OCI-LY7 (cell line): ENCODE measurements at regions not wholly inside any gene's neighbourhood (a gene's known extent, or its start where the extent isn't known, plus 50 kb on each side); places are given as distances from the start of the nearest gene placed in this dataset.

Source experiments
- BruUV-seq: library from RNA; stranded (reverse); fragments of 400-500 nt; replicated peaks from 2 replicates; lab custom pipeline; 2021; lab: Mats Ljungman, UMichigan
- CTCF ChIA-PET: fragments of 300-600 bp; sonication (Branson Sonifier 250); formaldehyde crosslinking; loops from one replicate; lab custom pipeline; 2022; ENCODE audit warnings: antibody characterized with exemption; ENCODE audit not compliant: unreplicated experiment; lab: Charles Lee
- POLR2A ChIA-PET: fragments of 300-600 bp; sonication (Branson Sonifier 250); formaldehyde crosslinking; loops from one replicate; lab custom pipeline; 2022; ENCODE audit warnings: antibody characterized with exemption; lab: Charles Lee
- DNase-seq: peaks from one replicate; pipeline ENCODE4 v3.0.0-alpha.2; 2015; ENCODE audit warnings: low spot score
- H2AFZ ChIP-seq: fragments of 200-600 bp; sonication (generic), shearing (Covaris generic); 2 replicates; pipeline ENCODE4 v1.6.1; 2014; ENCODE audit warnings: mild to moderate bottlenecking, antibody characterized with exemption, low read length, moderate library complexity
- H3K27ac ChIP-seq: fragments of 200-600 bp; sonication (generic); 2 replicates; pipeline ENCODE4 v1.5.1; 2014; ENCODE audit warnings: mixed run types, low read depth, mild to moderate bottlenecking, moderate library complexity, low read length, inconsistent platforms; ENCODE audit not compliant: poor library complexity, severe bottlenecking
- H3K36me3 ChIP-seq: fragments of 200-600 bp; sonication (generic); 2 replicates; pipeline ENCODE4 v1.6.1; 2014; ENCODE audit warnings: mild to moderate bottlenecking, antibody characterized with exemption, low read length, moderate library complexity, mixed read lengths; ENCODE audit not compliant: insufficient read depth
- H3K4me1 ChIP-seq: fragments of 200-600 bp; sonication (generic); 2 replicates; pipeline ENCODE4 v1.5.1; 2014; ENCODE audit warnings: mild to moderate bottlenecking, low read length; ENCODE audit not compliant: insufficient read depth, poor library complexity, severe bottlenecking
- H3K4me2 ChIP-seq: fragments of 200-600 bp; sonication (generic); 2 replicates; pipeline ENCODE4 v1.6.1; 2014; ENCODE audit warnings: mild to moderate bottlenecking, low read length
- H3K4me3 ChIP-seq: fragments of 200-600 bp; sonication (generic); 2 replicates; pipeline ENCODE4 v1.5.1; 2014; ENCODE audit warnings: mild to moderate bottlenecking, low read depth, low read length; ENCODE audit not compliant: poor library complexity, severe bottlenecking
- H3K79me2 ChIP-seq: fragments of 200-600 bp; sonication (generic); 2 replicates; pipeline ENCODE4 v1.6.1; 2016; ENCODE audit warnings: low read depth, mild to moderate bottlenecking, low read length, moderate library complexity, mixed read lengths; ENCODE audit not compliant: insufficient read depth
- H3K9me2 ChIP-seq: fragments of 200-600 bp; sonication (generic); 2 replicates; pipeline ENCODE4 v1.6.1; 2016; ENCODE audit warnings: mild to moderate bottlenecking, low read length, mixed read lengths; ENCODE audit not compliant: insufficient read depth
- H3K9me3 ChIP-seq: fragments of 200-600 bp; sonication (generic); 2 replicates; pipeline ENCODE4 v1.6.1; 2014; ENCODE audit warnings: mild to moderate bottlenecking, mixed run types, low read length, mixed read lengths
- H4K20me1 ChIP-seq: fragments of 200-600 bp; sonication (generic); 2 replicates; pipeline ENCODE4 v1.6.1; 2014; ENCODE audit warnings: mild to moderate bottlenecking, antibody characterized with exemption, low read length, moderate library complexity, mixed read lengths; ENCODE audit not compliant: insufficient read depth
- CTCF ChIP-seq: fragments of 200-600 bp; sonication (generic); conservative IDR thresholded peaks from 2 replicates; pipeline ENCODE4 v1.5.1; 2014; ENCODE audit warnings: mild to moderate bottlenecking, antibody characterized with exemption, low read length, moderate library complexity, mixed read lengths
- EZH2phosphoT487 ChIP-seq: fragments of 200-600 bp; sonication (generic); IDR thresholded peaks from 2 replicates; pipeline ENCODE4 v1.6.1; 2018; ENCODE audit warnings: low read depth, borderline replicate concordance, mild to moderate bottlenecking, mixed run types, antibody characterized with exemption, low read length, moderate library complexity, mixed read lengths
- intact Hi-C: fragments of 100-400 bp; cut with micrococcal nuclease; formaldehyde crosslinking; loops from one replicate; pipeline ENCODE4 v1.10.0; 2022; ENCODE audit not compliant: unreplicated experiment

GRCh38 chrY:17231994-17232393 is 648.0 kb downstream of the CDY2B start:
- H3K4me2 ChIP-seq, result no peak overlapping the region
- H3K4me3 ChIP-seq, result no peak overlapping the region
- CTCF ChIA-PET, result no interaction called here
- no peaks in the 10 kb centered on the region for H4K20me1 ChIP-seq
- H3K27ac ChIP-seq, result no peak overlapping the region
- no peaks in the 10 kb centered on the region for H3K4me1 ChIP-seq
- H3K79me2 ChIP-seq, result no peaks in the 10 kb centered on the region
- no peak for DNase-seq
- H3K9me2 ChIP-seq, result no peaks in the 10 kb centered on the region
- intact Hi-C loops, result no loop called here
- BruUV-seq, result no TSS peak
- TF ChIP-seq CTCF, result no peak
- TF ChIP-seq EZH2phosphoT487, result no peak
- H3K9me3 ChIP-seq, result no peaks in the 10 kb centered on the region
- POLR2A ChIA-PET, result no interaction called here
- no peaks in the 10 kb centered on the region for H3K36me3 ChIP-seq
- H2AFZ ChIP-seq, result no peak overlapping the region

- POLR2A ChIA-PET, result no interaction called here
- Histone ChIP-seq H3K27ac (no peak overlapping the region), H3K9me2 (no peaks in the 10 kb centered on the region), H3K4me1 (no peaks in the 10 kb centered on the region), H3K4me3 (no peak overlapping the region), H4K20me1 (no peaks in the 10 kb centered on the region), H3K4me2 (no peak overlapping the region), H3K36me3 (no peaks in the 10 kb centered on the region), H3K79me2 (no peaks in the 10 kb centered on the region), H3K9me3 (no peaks in the 10 kb centered on the region), H2AFZ (no peak overlapping the region)
- CTCF ChIA-PET, result no interaction called here
- no peak for DNase-seq
- TF ChIP-seq CTCF, result no peak
- no peak for TF ChIP-seq EZH2phosphoT487
- no TSS peak for BruUV-seq
- intact Hi-C loops, result no loop called here
Observed at GRCh38 chrY:17223502-17223901, 656.5 kb downstream of the CDY2B start.

GRCh38 chrY:17202395-17202794 is 677.6 kb downstream of the CDY2B start:
- no peak overlapping the region for H3K4me3 ChIP-seq
- POLR2A ChIA-PET, result no interaction called here
- CTCF ChIA-PET, result no interaction called here
- no peaks in the 10 kb centered on the region for H3K9me3 ChIP-seq
- no peaks in the 10 kb centered on the region for H3K4me1 ChIP-seq
- no peaks in the 10 kb centered on the region for H3K79me2 ChIP-seq
- H4K20me1 ChIP-seq, result no peaks in the 10 kb centered on the region
- no peak overlapping the region for H3K27ac ChIP-seq
- DNase-seq, result no peak
- no peaks in the 10 kb centered on the region for H3K36me3 ChIP-seq
- no peak overlapping the region for H2AFZ ChIP-seq
- TF ChIP-seq EZH2phosphoT487 (no peak), CTCF (no peak)
- BruUV-seq, result no TSS peak
- no peak overlapping the region for H3K4me2 ChIP-seq
- intact Hi-C loops, result no loop called here
- no peaks in the 10 kb centered on the region for H3K9me2 ChIP-seq
